AG04449 (cell line): ENCODE measurements at regions not wholly inside any gene's neighbourhood (a gene's known extent, or its start where the extent isn't known, plus 50 kb on each side); places are given as distances from the start of the nearest gene placed in this dataset.
"Not testable (repeated sequence)": the region's sequence is repeated elsewhere in the genome, so short reads cannot be mapped to it uniquely, and the experiment has no call there.

Experiments used
- CTCF ChIA-PET: fragments of 350-600 bp; formaldehyde crosslinking; extraction: SDS; loops from one replicate; lab custom pipeline; 2021; ENCODE audit warnings: antibody characterized with exemption; lab: Yijun Ruan, JAX
- POLR2A ChIA-PET: fragments of 400-600, 350-600 bp; formaldehyde crosslinking; extraction: SDS; loops from one replicate; lab custom pipeline; 2020; ENCODE audit warnings: antibody characterized with exemption, inconsistent platforms; lab: Yijun Ruan, JAX
- DNase-seq: peaks from one replicate; pipeline ENCODE4 v3.0.0-alpha.2; 2010; ENCODE audit warnings: low read depth, low spot score
- H3K4me3 ChIP-seq: 2 replicates; pipeline ENCODE4 v1.5.1; 2011; ENCODE audit warnings: low read depth, mild to moderate bottlenecking, control low read depth, low read length
- CTCF ChIP-seq: IDR thresholded peaks from one replicate; pipeline ENCODE4 v1.5.1; 2011; ENCODE audit warnings: mild to moderate bottlenecking, moderate library complexity, low read length, control low read depth, inconsistent platforms; ENCODE audit not compliant: insufficient read depth; ENCODE audit errors: missing control alignments

- H3K4me3 ChIP-seq, result no peak overlapping the region
- no peak for TF ChIP-seq CTCF
- POLR2A ChIA-PET, result no interaction called here
- no peak for DNase-seq
- CTCF ChIA-PET, result no interaction called here
These were observed 299.8 kb downstream of the TSHZ3 start for GRCh38 chr19:31049431-31049830.

GRCh38 chr19:31046024-31046423 is 303.2 kb downstream of the TSHZ3 start:
- TF ChIP-seq CTCF, result no peak
- CTCF ChIA-PET, result interaction anchor here (1.1 to 1.2 kb wide), 2 partner anchors 8 to 10 kb away, joined by 4 to 6 read pairs; no protein-coding TSS in a partner anchor

GRCh38 chr19:31041461-31041860 is 307.8 kb downstream of the TSHZ3 start:
- no peak overlapping the region for H3K4me3 ChIP-seq
- ChIA-PET POLR2A (no interaction called here), CTCF (interaction anchor here (1.8 kb wide), 1 partner anchor 13 kb away, joined by 7 read pairs; no protein-coding TSS in a partner anchor)
- DNase-seq, result no peak
- no peak for TF ChIP-seq CTCF

More at GRCh38 chr19:31046024-31046423, 303.2 kb downstream of the TSHZ3 start:
- no peak for DNase-seq
- POLR2A ChIA-PET, result no interaction called here
- no peak overlapping the region for H3K4me3 ChIP-seq

- POLR2A ChIA-PET, result no interaction called here
- H3K4me3 ChIP-seq, result no peak overlapping the region
- no peak for DNase-seq
- no peak for TF ChIP-seq CTCF
- CTCF ChIA-PET, result no interaction called here
These were observed 310.1 kb downstream of the TSHZ3 start for GRCh38 chr19:31039151-31039550.

- ChIA-PET POLR2A (no interaction called here), CTCF (no interaction called here)
- H3K4me3 ChIP-seq, result no peak overlapping the region
- TF ChIP-seq CTCF, result no peak
- DNase-seq, result no peak
These were observed 311.8 kb downstream of the TSHZ3 start for GRCh38 chr19:31037286-31037980.

- DNase-seq, CTCF ChIA-PET, POLR2A ChIA-PET, H3K4me3 ChIP-seq: not testable (repeated sequence)
These were observed 317.8 kb downstream of the TSHZ3 start for GRCh38 chr19:31031455-31031854.

- CTCF ChIA-PET, result no interaction called here
- no peak overlapping the region for H3K4me3 ChIP-seq
- no peak for TF ChIP-seq CTCF
- DNase-seq, result no peak
- POLR2A ChIA-PET, result no interaction called here
These were observed 326.2 kb downstream of the TSHZ3 start for GRCh38 chr19:31023038-31023437.
